OCI-LY7 (cell line): ENCODE measurements at regions not wholly inside any gene's neighbourhood (a gene's known extent, or its start where the extent isn't known, plus 50 kb on each side); places are given as distances from the start of the nearest gene placed in this dataset.

Experiments
- BruUV-seq: library from RNA; stranded (reverse); fragments of 400-500 nt; replicated peaks from 2 replicates; lab custom pipeline; 2021; lab: Mats Ljungman, UMichigan
- CTCF ChIA-PET: fragments of 300-600 bp; sonication (Branson Sonifier 250); formaldehyde crosslinking; loops from one replicate; lab custom pipeline; 2022; ENCODE audit warnings: antibody characterized with exemption; ENCODE audit not compliant: unreplicated experiment; lab: Charles Lee
- POLR2A ChIA-PET: fragments of 300-600 bp; sonication (Branson Sonifier 250); formaldehyde crosslinking; loops from one replicate; lab custom pipeline; 2022; ENCODE audit warnings: antibody characterized with exemption; lab: Charles Lee
- DNase-seq: peaks from one replicate; pipeline ENCODE4 v3.0.0-alpha.2; 2015; ENCODE audit warnings: low spot score
- H2AFZ ChIP-seq: fragments of 200-600 bp; sonication (generic), shearing (Covaris generic); 2 replicates; pipeline ENCODE4 v1.6.1; 2014; ENCODE audit warnings: mild to moderate bottlenecking, antibody characterized with exemption, low read length, moderate library complexity
- H3K27ac ChIP-seq: fragments of 200-600 bp; sonication (generic); 2 replicates; pipeline ENCODE4 v1.5.1; 2014; ENCODE audit warnings: mixed run types, low read depth, mild to moderate bottlenecking, moderate library complexity, low read length, inconsistent platforms; ENCODE audit not compliant: poor library complexity, severe bottlenecking
- H3K36me3 ChIP-seq: fragments of 200-600 bp; sonication (generic); 2 replicates; pipeline ENCODE4 v1.6.1; 2014; ENCODE audit warnings: mild to moderate bottlenecking, antibody characterized with exemption, low read length, moderate library complexity, mixed read lengths; ENCODE audit not compliant: insufficient read depth
- H3K4me1 ChIP-seq: fragments of 200-600 bp; sonication (generic); 2 replicates; pipeline ENCODE4 v1.5.1; 2014; ENCODE audit warnings: mild to moderate bottlenecking, low read length; ENCODE audit not compliant: insufficient read depth, poor library complexity, severe bottlenecking
- H3K4me2 ChIP-seq: fragments of 200-600 bp; sonication (generic); 2 replicates; pipeline ENCODE4 v1.6.1; 2014; ENCODE audit warnings: mild to moderate bottlenecking, low read length
- H3K4me3 ChIP-seq: fragments of 200-600 bp; sonication (generic); 2 replicates; pipeline ENCODE4 v1.5.1; 2014; ENCODE audit warnings: mild to moderate bottlenecking, low read depth, low read length; ENCODE audit not compliant: poor library complexity, severe bottlenecking
- H3K79me2 ChIP-seq: fragments of 200-600 bp; sonication (generic); 2 replicates; pipeline ENCODE4 v1.6.1; 2016; ENCODE audit warnings: low read depth, mild to moderate bottlenecking, low read length, moderate library complexity, mixed read lengths; ENCODE audit not compliant: insufficient read depth
- H3K9me2 ChIP-seq: fragments of 200-600 bp; sonication (generic); 2 replicates; pipeline ENCODE4 v1.6.1; 2016; ENCODE audit warnings: mild to moderate bottlenecking, low read length, mixed read lengths; ENCODE audit not compliant: insufficient read depth
- H3K9me3 ChIP-seq: fragments of 200-600 bp; sonication (generic); 2 replicates; pipeline ENCODE4 v1.6.1; 2014; ENCODE audit warnings: mild to moderate bottlenecking, mixed run types, low read length, mixed read lengths
- H4K20me1 ChIP-seq: fragments of 200-600 bp; sonication (generic); 2 replicates; pipeline ENCODE4 v1.6.1; 2014; ENCODE audit warnings: mild to moderate bottlenecking, antibody characterized with exemption, low read length, moderate library complexity, mixed read lengths; ENCODE audit not compliant: insufficient read depth
- EZH2phosphoT487 ChIP-seq: fragments of 200-600 bp; sonication (generic); IDR thresholded peaks from 2 replicates; pipeline ENCODE4 v1.6.1; 2018; ENCODE audit warnings: low read depth, borderline replicate concordance, mild to moderate bottlenecking, mixed run types, antibody characterized with exemption, low read length, moderate library complexity, mixed read lengths
- intact Hi-C: fragments of 100-400 bp; cut with micrococcal nuclease; formaldehyde crosslinking; loops from one replicate; pipeline ENCODE4 v1.10.0; 2022; ENCODE audit not compliant: unreplicated experiment
- TF ChIP-seq, protein P1 (sequence below): fragments of 200-600 bp; sonication (generic); conservative IDR thresholded peaks from 2 replicates; pipeline ENCODE4 v1.5.1; 2014; ENCODE audit warnings: mild to moderate bottlenecking, antibody characterized with exemption, low read length, moderate library complexity, mixed read lengths

- no peak for TF ChIP-seq EZH2phosphoT487
- TF ChIP-seq, protein P1, sequence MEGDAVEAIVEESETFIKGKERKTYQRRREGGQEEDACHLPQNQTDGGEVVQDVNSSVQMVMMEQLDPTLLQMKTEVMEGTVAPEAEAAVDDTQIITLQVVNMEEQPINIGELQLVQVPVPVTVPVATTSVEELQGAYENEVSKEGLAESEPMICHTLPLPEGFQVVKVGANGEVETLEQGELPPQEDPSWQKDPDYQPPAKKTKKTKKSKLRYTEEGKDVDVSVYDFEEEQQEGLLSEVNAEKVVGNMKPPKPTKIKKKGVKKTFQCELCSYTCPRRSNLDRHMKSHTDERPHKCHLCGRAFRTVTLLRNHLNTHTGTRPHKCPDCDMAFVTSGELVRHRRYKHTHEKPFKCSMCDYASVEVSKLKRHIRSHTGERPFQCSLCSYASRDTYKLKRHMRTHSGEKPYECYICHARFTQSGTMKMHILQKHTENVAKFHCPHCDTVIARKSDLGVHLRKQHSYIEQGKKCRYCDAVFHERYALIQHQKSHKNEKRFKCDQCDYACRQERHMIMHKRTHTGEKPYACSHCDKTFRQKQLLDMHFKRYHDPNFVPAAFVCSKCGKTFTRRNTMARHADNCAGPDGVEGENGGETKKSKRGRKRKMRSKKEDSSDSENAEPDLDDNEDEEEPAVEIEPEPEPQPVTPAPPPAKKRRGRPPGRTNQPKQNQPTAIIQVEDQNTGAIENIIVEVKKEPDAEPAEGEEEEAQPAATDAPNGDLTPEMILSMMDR, result no peak
- intact Hi-C loops, result no loop called here
- no peaks in the 10 kb centered on the region for H4K20me1 ChIP-seq
- no peaks in the 10 kb centered on the region for H3K36me3 ChIP-seq
- peaks cover 8% of the 10 kb centered on the region for H3K4me1 ChIP-seq
- POLR2A ChIA-PET, result interaction anchor here (1.6 kb wide), 1 partner anchor 10 kb away, joined by 4 read pairs; no protein-coding TSS in a partner anchor
- DNase-seq, result no peak
- no peak overlapping the region for H3K4me2 ChIP-seq
- CTCF ChIA-PET, result no interaction called here
- no peak overlapping the region for H2AFZ ChIP-seq
- no TSS peak for BruUV-seq
- no peak overlapping the region for H3K4me3 ChIP-seq
- no peaks in the 10 kb centered on the region for H3K79me2 ChIP-seq
- no peak overlapping the region for H3K27ac ChIP-seq
- H3K9me3 ChIP-seq, result no peaks in the 10 kb centered on the region
- no peaks in the 10 kb centered on the region for H3K9me2 ChIP-seq
Observed at GRCh38 chr12:88336076-88336739, 194.1 kb downstream of the TMTC3 start.

DNA sequence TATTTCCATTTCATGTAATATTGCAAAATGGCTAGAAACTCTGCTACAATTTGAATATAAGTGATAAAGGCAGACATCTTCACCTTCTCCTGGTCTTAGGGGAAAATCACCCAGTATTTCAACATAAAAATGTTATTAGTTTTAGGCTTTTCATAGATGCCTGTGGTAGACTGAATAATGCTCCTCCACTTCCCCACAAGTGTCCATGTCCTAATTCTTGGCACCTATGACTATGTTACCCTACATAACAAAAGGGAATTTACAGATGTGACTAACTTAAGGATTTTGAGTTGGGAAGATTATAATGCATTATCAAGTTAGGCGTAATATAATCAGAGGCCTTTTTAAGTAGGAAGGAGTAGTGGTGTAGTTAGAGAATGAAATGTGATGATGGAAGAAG, 196.4 kb downstream of the TMTC3 start:
- no TSS peak for BruUV-seq
- intact Hi-C loops, result no loop called here
- no peaks in the 10 kb centered on the region for H3K9me3 ChIP-seq
- no peaks in the 10 kb centered on the region for H3K36me3 ChIP-seq
- H3K4me1 ChIP-seq, result peaks cover 7% of the 10 kb centered on the region
- H4K20me1 ChIP-seq, result no peaks in the 10 kb centered on the region
- H3K27ac ChIP-seq, result no peak overlapping the region
- no peak overlapping the region for H2AFZ ChIP-seq
- DNase-seq, result no peak
- H3K4me2 ChIP-seq, result no peak overlapping the region
- TF ChIP-seq, protein P1, result no peak
- TF ChIP-seq EZH2phosphoT487, result no peak
- H3K79me2 ChIP-seq, result no peaks in the 10 kb centered on the region
- H3K9me2 ChIP-seq, result no peaks in the 10 kb centered on the region
- ChIA-PET POLR2A (no interaction called here), CTCF (no interaction called here)
- H3K4me3 ChIP-seq, result no peak overlapping the region

GRCh38 chr12:88339254-88339949, 197.3 kb downstream of the TMTC3 start:
- ChIA-PET CTCF (no interaction called here), POLR2A (no interaction called here)
- intact Hi-C loops, result no loop called here
- Histone ChIP-seq H3K4me3 (no peak overlapping the region), H3K79me2 (no peaks in the 10 kb centered on the region), H3K4me2 (no peak overlapping the region), H3K27ac (no peak overlapping the region), H3K4me1 (no peaks in the 10 kb centered on the region), H2AFZ (no peak overlapping the region), H4K20me1 (no peaks in the 10 kb centered on the region), H3K9me3 (no peaks in the 10 kb centered on the region), H3K36me3 (no peaks in the 10 kb centered on the region), H3K9me2 (no peaks in the 10 kb centered on the region)
- DNase-seq, result no peak
- TF ChIP-seq, protein P1, result no peak
- TF ChIP-seq EZH2phosphoT487, result no peak
- no TSS peak for BruUV-seq
